Cardiac muscle cell (in vitro differentiated cells and primary cell): ENCODE measurements at regions not wholly inside any gene's neighbourhood (a gene's known extent, or its start where the extent isn't known, plus 50 kb on each side); places are given as distances from the start of the nearest gene placed in this dataset.

Experiments used
- DNase-seq, 2 donors: peaks; one replicate each; pipeline versions ENCODE4 v3.0.0 to v3.0.0-alpha.2; 2010 to 2017; ENCODE audit warnings: low read depth in 1 of 2, low spot score in 1 of 2
- H3K27ac ChIP-seq: fragments of 200-600 bp; sonication (generic); 2 replicates; pipeline ENCODE4 v1.5.1; 2016
- H3K27me3 ChIP-seq: fragments of 200-600 bp; sonication (generic); 2 replicates; pipeline ENCODE4 v1.6.0; 2016; ENCODE audit warnings: control low read depth
- H3K36me3 ChIP-seq: fragments of 200-600 bp; sonication (generic); 2 replicates; pipeline ENCODE4 v1.5.1; 2016; ENCODE audit warnings: control low read depth
- H3K4me1 ChIP-seq: fragments of 200-600 bp; sonication (generic); 2 replicates; pipeline ENCODE4 v1.8.1; 2017; ENCODE audit warnings: low read depth, mild to moderate bottlenecking, mixed run types
- H3K4me3 ChIP-seq: fragments of 200-600 bp; sonication (generic); 2 replicates; pipeline ENCODE4 v1.5.1; 2016; ENCODE audit warnings: mild to moderate bottlenecking
- H3K9me3 ChIP-seq: fragments of 200-600 bp; sonication (generic); 2 replicates; pipeline ENCODE4 v1.5.1; 2017; ENCODE audit warnings: low read depth, mild to moderate bottlenecking, control low read depth
- TF ChIP-seq, protein P1 (sequence below): IDR thresholded peaks from 2 replicates; pipeline ENCODE4 v1.5.1; 2012; ENCODE audit warnings: low read depth, mild to moderate bottlenecking, low read length

DNA sequence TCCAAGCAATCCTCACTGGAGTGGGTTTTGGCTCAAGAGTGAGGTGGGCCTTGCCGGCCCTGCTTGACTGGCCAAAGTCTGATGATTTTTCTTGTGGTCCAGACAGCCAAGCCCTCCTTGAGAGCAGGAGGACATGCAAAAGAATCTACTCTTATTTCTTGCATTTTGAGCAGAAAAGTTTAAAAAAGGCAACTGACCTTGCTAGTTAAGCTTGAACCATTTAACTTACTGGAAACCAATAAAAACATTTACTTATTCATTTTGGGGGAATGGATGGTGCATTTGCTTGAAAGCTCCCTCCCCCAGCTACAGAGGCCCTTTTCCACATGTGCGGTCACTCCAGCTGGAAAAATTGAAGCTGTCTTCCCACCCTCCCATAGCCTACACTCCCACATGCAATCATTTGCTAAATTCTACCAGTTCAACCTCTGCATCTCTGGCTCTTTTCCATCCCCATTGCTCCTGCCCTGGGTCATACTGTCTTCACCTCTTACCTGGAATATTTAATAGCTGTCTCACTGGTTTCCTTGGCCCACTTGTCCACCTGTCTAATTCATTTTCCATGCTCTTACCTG lies 527.9 kb downstream of the DHX35 start:
- TF ChIP-seq, protein P1, sequence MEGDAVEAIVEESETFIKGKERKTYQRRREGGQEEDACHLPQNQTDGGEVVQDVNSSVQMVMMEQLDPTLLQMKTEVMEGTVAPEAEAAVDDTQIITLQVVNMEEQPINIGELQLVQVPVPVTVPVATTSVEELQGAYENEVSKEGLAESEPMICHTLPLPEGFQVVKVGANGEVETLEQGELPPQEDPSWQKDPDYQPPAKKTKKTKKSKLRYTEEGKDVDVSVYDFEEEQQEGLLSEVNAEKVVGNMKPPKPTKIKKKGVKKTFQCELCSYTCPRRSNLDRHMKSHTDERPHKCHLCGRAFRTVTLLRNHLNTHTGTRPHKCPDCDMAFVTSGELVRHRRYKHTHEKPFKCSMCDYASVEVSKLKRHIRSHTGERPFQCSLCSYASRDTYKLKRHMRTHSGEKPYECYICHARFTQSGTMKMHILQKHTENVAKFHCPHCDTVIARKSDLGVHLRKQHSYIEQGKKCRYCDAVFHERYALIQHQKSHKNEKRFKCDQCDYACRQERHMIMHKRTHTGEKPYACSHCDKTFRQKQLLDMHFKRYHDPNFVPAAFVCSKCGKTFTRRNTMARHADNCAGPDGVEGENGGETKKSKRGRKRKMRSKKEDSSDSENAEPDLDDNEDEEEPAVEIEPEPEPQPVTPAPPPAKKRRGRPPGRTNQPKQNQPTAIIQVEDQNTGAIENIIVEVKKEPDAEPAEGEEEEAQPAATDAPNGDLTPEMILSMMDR = no peak
- no peak overlapping the region for H3K4me3 ChIP-seq
- no peaks in the 10 kb centered on the region for H3K36me3 ChIP-seq
- no peak overlapping the region for H3K27ac ChIP-seq
- DNase-seq = no peak
- H3K27me3 ChIP-seq = no peaks in the 10 kb centered on the region
- H3K4me1 ChIP-seq = no peaks in the 10 kb centered on the region
- H3K9me3 ChIP-seq = no peaks in the 10 kb centered on the region

DNA sequence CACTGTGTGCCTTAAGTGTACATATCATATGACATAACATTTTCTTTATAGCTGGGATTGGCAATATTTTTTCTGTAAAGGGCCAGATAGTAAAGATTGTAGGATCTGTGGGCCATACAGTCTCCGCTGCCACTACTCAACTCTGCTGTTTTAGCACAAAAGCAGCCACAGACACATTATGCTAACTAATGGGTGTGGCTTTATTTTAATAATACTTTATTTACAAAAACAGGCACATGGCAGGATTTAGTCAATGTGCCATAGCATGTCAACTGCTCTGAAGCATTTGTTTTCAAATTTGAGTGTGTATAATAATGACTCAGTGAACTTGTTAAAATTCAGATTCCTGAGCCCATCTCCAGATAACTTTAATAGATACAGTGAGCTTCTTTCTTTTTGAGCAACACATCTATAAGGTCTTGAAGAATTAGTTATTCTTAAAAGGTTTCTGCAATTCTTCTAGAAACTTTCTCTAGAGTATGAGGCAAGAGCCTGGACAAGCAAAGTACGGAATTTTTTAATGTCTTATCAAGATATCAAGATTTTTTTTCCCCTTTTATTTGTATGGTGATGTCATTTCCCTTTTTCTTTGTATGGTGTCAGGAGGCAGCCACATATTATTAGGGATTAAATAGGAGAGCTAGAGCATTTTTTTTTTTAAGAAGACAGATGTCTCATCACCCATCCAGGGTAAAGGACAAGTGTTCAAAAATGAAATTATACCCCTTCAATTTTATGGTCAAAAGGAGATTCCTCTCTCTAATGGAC lies 518.3 kb downstream of the DHX35 start:
- Histone ChIP-seq H3K9me3 (no peaks in the 10 kb centered on the region), H3K27me3 (no peaks in the 10 kb centered on the region), H3K36me3 (no peaks in the 10 kb centered on the region), H3K4me1 (no peaks in the 10 kb centered on the region), H3K4me3 (no peak overlapping the region), H3K27ac (no peak overlapping the region)
- no peak for DNase-seq
- TF ChIP-seq, protein P1 = no peak

DNA sequence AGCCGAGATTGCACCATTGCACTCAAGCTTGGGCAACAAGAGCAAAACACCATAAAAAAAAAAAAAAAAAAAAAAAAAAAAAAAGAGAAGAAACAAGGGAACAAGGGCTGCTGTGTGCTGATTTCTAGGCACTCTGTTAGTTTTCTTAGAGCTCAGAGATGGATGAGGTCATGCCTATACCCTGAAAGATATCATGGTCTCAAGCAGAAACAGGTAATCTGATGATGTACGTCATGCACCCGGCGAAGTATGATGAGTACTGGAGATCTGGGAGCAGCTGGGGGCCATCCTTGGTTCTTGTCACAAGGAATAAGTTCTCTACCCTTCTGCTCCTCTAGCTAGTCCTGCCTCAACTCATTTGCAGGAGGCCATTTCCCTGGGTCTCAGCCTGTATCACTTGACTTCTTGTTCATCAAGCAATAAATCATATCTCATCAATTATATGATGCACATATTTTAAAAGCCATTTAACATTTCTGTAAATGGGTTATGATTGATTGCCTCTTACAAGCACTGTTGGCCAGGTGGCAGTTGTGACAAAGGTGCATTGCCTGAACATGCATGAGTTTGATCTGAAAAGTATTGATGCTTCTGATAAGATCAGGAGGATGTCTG lies 517.2 kb downstream of the DHX35 start:
- H3K27ac ChIP-seq = no peak overlapping the region
- no peaks in the 10 kb centered on the region for H3K27me3 ChIP-seq
- TF ChIP-seq, protein P1 = no peak
- no peaks in the 10 kb centered on the region for H3K36me3 ChIP-seq
- H3K4me1 ChIP-seq = no peaks in the 10 kb centered on the region
- no peak overlapping the region for H3K4me3 ChIP-seq
- no peak for DNase-seq
- no peaks in the 10 kb centered on the region for H3K9me3 ChIP-seq

DNA sequence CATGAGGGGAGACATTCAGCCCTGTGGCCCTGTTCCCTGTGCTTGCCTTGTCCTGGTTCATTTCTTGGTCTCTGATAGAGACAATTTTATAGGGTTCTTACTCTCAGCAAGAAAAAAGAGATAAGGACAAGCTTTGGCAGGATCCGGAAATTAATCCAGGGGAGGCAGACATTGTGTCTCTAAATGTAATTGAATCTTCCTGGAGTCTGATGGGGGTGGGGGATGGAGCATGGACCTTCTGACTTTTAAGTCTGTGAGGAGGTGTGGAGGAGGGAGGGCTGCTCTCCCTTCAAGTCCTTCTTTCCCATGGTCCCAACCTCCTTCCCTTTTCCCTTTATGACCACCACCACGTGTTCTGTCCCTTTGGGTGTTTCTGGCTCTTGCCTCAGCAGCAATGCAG lies 512.7 kb downstream of the DHX35 start:
- no peak overlapping the region for H3K4me3 ChIP-seq

DNA sequence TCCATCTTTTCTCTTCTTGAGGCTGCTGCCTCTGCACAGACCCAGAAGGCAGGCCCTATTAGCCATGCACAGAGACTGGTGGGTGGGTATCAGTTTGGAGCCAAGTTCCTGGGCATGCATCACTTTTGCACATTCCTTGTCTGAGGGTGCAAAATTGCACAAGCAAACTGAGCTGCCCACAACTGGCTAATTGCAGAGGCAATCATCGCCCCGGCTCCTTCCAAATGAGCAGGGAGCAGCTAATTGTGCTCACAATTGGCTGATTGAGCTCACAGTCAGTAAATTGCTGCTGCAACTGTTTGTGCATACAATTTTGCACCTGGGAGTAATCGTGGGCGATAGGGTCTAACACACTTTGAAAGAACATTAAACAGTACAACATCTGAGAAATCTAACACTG lies 511.4 kb downstream of the DHX35 start:
- Histone ChIP-seq H3K9me3 (no peaks in the 10 kb centered on the region), H3K27ac (no peak overlapping the region), H3K36me3 (no peaks in the 10 kb centered on the region), H3K4me3 (no peak overlapping the region), H3K4me1 (no peaks in the 10 kb centered on the region), H3K27me3 (no peaks in the 10 kb centered on the region)
- TF ChIP-seq, protein P1 = no peak
- no peak for DNase-seq

More for the DNA sequence above, 512.7 kb downstream of the DHX35 start:
- no peak for DNase-seq
- H3K36me3 ChIP-seq = no peaks in the 10 kb centered on the region
- TF ChIP-seq, protein P1 = no peak
- no peaks in the 10 kb centered on the region for H3K9me3 ChIP-seq
- H3K27me3 ChIP-seq = no peaks in the 10 kb centered on the region
- H3K4me1 ChIP-seq = no peaks in the 10 kb centered on the region
- no peak overlapping the region for H3K27ac ChIP-seq
